Stimulated activated CD8-positive, alpha-beta memory T cell treated with anti-CD3 and anti-CD28 coated beads, Interleukin-12 subunit alpha, Interleukin-12 subunit beta, amount 100 ng/mL, for 24 hours (primary cell): ENCODE measurements at regions not wholly inside any gene's neighbourhood (a gene's known extent, or its start where the extent isn't known, plus 50 kb on each side); places are given as distances from the start of the nearest gene placed in this dataset.

ENCODE experiments used
- DNase-seq: peaks from one replicate; pipeline ENCODE4 v3.0.0-alpha.2; 2020; ENCODE audit errors: extremely low read depth

DNA sequence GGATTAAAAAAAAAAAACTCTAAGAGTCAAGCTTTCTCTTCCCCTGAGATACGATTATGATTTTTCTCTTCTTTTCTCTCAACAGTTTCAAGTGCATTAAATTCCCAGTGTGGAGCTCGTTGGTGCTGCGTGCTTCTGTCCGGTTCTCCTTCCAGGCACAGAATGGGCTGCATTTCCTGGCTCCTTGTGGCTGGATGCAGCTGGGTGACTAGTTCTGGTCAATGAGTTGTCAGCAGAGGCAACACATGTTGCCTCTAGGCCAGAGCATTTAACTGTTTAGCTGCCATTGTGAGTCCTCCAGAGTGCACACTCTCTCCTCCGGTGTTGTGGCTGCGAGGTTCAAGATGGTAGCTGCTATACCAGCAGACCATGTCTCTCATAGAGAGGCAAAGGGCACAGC lies 312.9 kb downstream of the RRAGC start:
- DNase-seq: no peak

DNA sequence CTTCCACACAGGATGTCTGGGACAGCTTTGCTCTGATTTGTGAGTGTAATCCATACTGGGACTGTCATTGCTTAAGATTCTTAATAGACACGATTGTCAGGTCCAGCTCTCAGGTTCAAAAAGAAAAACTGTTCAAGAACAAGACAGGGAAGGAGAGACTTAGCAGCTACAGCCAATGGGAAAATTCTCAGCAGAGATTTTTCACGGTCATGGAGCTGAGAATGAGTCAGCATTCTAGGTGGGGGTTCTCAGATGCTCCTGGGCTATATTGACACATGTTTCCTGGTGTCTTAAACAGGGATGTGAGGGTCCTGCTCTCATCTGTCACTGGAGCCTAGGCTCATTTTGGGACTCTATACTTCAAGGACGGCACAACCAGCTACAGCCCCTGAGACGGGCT lies 318.3 kb downstream of the RRAGC start:
- DNase-seq: no peak

- DNase-seq: no peak
Observed at GRCh38 chr1:38539931-38540330, 319.6 kb downstream of the RRAGC start.

GRCh38 chr1:38538834-38539233 lies 320.7 kb downstream of the RRAGC start:
- no peak for DNase-seq

DNA sequence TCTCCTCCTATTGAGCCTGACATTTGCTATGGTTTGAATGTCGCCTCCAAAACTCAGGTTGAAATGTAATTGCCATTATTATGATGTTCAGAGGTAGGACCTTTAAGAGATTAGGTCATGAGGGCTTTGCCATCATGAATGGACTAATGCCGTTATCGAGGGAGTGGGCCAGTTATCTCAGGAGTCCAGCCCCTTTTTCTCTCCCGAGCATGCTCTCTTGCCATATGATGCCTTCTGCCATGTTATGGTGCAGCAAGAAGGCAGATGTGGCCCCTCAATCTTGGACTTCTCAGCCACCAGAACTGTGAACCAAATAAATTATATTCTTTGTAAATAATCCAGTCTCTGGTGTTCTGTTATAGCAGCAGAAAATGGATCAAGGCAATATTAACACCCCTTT lies 323.5 kb downstream of the RRAGC start:
- no peak for DNase-seq

GRCh38 chr1:38534473-38534823 lies 325.1 kb downstream of the RRAGC start:
- no peak for DNase-seq

DNA sequence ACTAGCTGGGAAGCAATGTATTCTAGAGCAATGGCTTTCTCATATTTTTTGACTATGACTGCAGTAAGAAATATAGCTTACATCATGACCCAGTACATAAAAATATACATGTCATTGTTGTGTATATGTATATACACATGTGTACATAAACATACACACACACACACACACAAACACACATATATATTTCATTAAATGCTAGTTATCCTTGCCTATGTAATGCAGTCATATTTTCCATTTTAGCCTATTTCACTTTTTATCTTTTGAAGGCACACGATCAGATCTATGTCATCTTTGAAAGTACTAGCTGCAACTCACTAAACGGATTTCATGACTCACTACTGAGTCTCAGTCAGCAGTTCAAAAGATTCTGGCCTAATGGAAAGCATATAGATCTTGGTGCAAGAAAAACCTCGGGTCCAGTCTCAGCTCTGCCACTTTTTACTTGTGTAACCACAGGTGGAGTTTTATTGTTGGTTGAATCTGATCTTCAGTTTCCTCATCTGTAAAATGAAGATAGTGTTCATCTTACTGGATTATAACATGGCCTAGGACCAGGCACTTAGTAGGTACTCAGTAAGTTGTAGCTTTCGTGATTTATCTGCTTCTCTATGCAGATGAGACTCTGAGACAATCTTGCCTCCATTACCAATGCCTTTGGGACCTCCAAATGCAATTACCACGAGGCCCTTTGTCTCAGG lies 325.6 kb downstream of the RRAGC start:
- no peak for DNase-seq

DNA sequence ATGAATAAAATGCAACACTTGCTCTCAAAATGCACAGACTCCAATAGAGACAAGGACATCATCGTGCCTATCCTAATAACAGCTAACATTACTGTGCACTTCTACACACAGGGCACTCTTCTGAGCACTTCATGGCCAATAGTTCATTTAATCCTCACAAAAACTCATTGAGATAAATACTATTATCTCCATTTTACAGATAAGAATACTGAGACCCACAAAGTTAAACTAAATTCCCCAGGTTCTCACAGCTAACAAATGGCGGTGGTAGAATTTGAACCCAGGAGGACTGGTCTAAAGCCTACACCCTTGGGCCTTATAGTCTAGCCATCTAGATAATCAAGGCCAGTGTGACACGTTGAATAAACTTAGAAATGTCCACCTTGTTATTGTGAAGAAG lies 328.6 kb downstream of the RRAGC start:
- no peak for DNase-seq

- DNase-seq: no peak
Observed at GRCh38 chr1:38529946-38530345, 329.6 kb downstream of the RRAGC start.

- no peak for DNase-seq
Observed at GRCh38 chr1:38529391-38529790, 330.2 kb downstream of the RRAGC start.

- DNase-seq: no peak
Observed at GRCh38 chr1:38528623-38529022, 330.9 kb downstream of the RRAGC start.

DNA sequence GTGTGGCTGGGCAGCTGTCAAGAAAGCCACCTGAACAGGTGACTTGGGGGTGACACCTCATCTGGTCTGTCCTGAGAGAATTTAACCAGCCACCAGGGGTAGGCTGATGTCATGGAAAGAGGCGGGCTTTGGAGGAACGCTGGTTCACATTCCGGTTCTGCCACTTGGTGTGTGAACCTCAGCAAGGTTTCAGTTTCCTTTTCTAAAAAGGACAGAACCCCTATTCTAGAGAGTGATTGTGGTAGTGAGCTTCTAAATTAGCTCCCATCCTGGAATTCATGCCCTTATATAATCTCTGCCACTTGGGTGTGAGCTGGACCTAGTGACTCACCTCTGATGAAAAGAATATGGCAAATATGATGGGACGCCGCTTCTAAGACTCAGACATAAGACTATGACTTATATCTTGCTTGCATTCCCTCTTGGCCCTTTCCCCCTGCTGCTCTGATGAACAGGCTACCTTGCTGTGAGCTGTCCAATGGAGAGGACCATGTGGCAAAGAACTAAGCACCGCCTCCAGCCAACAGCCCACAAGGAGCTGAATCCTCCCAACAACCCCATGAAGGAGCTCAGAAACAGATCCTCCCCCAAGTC lies 332.1 kb downstream of the RRAGC start:
- peak; percentile 16 for DNase-seq

DNA sequence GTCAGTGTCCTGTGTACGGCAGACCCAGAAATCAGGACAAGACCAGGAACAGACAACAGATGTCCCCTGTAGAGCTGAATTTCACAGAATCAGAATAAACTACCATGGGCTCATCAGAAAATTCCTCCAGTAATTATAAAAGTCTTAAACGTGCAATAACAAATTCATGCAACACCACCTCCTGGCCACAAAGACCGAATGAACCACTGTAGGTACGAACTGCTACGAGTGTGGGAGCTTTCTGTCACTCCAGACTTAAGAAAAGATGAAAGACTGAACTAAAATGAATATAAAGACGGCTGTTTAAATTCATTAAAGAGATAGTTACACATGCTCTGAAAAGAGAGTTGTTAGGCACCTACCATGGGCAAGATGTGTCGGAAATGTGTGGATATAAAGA lies 333.5 kb downstream of the RRAGC start:
- no peak for DNase-seq

GRCh38 chr1:38525343-38526043 lies 334.1 kb downstream of the RRAGC start:
- DNase-seq: no peak

DNA sequence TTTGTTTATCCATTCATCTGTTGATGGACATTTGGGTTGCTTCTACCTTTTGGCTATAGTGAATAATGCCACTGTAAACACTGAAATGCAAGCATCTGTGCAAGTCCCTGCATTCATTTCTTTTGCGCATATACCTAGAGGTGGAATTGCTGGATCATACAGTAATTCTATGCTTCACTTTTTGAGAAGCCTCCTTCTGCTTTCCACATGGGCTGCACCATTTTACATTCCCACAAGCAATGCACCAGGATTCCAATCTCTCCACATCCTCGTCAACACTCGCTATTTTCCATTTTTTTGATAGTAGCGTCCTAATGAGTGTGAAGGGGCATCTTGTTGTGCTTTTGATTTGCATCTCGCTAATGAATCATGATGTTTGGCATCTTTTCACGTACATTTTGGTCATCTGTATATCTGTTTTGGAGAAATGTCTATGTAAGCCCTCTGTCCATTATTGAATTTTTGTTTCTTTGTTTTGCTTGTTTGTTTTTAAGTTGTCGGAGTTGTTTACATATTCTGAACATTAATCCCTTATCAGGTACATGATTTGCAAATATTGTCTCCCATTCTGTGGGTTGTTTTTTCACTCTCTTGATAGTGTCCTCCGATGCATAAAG lies 335.4 kb downstream of the RRAGC start:
- no peak for DNase-seq

DNA sequence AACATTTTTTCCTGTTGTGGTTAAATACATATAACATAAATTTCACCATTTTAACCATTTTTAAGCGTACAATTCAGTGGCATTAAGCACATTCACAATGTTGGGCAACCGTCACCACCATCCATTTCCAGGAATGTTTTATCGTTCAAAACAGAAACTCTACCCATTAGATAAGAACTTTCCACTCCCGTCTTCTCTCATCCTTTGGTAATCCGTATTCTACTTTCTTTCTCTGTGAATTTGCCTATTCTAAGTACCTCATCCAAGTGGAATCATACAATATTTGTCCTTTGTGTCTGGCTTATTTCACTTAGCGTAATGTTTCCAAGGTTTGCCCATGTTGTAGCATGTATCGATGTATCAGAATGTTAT lies 336.0 kb downstream of the RRAGC start:
- DNase-seq: no peak

DNA sequence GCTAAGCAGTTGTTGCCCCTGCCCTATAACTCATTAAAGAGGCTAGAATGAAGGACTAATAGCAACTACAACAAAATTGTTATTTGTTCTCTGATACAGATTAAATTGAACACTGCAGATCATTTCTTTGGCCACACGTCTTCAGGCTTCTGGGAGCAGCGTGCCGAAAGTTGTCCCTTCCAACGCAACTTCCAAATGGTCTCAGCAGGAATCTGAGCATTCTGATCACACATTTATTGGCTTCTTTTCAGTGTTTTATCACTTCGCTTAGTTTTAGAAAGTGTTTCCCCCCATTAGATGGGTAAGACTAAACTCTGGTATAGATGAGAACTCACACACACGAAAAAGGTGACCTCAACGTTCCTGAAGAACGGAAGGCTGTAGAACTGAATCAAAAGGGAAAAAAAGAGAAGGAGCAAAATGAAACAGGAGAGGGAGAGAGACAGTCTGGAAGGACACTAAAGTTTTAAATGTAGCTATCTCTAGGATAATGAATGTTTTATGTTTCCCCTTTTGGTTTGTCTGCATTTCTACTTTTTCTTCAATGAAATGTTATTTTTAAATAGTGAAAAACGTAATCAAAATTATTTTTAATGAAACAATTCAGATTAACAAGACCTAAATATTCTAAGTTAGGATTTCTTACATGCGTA lies 336.5 kb downstream of the RRAGC start:
- no peak for DNase-seq

DNA sequence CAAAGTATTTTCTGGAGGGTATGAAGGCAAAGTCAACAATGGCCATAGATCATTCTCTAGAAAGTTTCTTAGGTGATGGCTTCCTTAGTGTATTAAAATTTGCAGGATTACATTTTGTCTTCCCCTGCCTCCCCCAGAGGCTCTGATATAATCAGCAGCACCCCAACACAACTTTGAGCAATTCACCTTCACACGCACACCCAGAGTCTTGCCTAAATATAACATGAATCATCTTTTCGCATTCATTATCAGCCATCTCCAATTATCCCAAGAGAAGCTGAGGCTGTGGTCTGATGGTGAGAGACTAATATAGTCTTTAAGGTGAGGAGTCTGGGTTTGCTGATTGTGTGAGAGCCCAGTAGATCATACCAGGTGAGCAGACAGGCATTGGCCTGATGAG lies 343.0 kb downstream of the RRAGC start:
- no peak for DNase-seq

DNA sequence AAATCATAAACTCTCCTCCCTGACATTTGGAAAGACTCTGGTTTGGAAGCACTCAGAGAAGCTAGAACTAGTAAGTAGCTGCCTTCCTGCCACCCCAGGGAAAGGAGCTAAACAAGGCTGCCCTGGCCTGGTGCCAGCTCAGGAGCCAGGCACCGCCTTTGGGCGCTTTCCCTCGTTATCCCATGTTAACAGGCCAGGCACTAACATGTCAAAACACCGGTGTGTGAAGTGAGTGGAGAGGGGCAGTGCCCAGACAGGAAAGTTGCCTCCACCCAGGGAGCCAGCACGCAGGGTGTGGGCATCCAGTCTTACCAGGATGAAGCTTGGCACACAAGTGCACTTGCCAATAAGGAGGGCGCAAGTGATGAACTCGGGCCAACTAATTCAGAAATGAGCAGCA lies 346.8 kb downstream of the RRAGC start:
- no peak for DNase-seq

DNA sequence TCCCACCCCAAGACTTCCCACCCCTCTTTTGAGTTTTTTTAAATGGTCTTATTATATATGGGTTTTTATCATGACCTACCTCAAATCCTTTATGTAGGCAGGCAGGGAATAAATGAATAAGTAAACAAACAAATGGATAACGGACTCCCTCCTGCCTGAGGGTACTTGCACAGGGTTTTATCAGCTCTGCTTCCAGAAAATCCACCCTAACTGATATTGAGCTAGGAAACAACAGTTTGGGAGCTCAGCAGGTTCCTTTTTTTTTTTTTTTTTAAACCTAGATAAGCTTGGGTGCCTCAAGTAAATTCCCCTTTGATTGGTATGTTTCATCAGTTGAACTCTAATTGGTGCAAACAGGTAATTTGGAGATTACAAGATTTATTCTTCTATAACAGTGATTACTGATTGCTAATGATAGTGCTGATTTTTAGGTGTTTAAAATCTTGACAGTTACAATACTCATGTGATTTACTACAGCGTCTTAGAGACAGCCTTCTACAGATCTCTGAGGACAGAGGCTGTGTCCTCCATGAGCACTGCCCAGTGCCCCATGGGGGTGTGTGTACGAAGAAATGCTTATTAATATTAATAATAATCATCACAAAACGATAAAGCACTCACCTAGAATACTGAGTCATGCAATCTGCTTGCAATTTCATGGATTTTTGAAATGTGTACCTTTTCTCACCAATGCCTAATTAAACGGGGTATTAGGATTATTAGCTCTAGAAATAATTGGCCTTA lies 347.4 kb downstream of the RRAGC start:
- DNase-seq: no peak

GRCh38 chr1:38508232-38508631 lies 351.3 kb downstream of the RRAGC start:
- no peak for DNase-seq

DNA sequence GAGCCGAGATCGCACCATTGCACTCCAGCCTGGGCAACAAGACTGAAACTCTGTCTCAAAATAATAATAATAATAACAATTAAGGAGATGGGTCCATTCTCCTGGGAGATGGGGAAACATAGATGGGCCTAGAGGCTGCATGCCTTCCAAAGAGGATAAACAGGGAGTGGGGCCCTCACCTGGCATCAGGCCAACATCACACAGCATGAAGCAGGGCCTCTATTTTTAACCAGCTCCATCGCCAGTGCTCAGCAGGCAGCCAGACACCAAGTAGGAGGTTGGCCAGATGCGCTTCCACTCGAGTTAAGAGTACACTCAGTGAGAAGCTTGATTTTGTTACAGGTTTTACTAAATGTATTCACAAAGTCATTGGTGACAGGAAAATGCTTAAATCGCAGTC lies 352.0 kb downstream of the RRAGC start:
- no peak for DNase-seq
